GM20000 (cell line): ENCODE measurements at regions not wholly inside any gene's neighbourhood (a gene's known extent, or its start where the extent isn't known, plus 50 kb on each side); places are given as distances from the start of the nearest gene placed in this dataset.

Source experiments
- DNase-seq: peaks from one replicate; pipeline ENCODE4 v3.0.0; 2012; ENCODE audit warnings: low spot score
- CTCF ChIP-seq: IDR thresholded peaks from 2 replicates; pipeline ENCODE4 v1.5.1; 2012; ENCODE audit warnings: mild to moderate bottlenecking, control low read depth; ENCODE audit errors: extremely low read depth, missing control alignments

GRCh38 chr13:106343836-106344235, 191.6 kb downstream of the EFNB2 start:
- DNase-seq: no peak

GRCh38 chr13:106340249-106340648, 195.2 kb downstream of the EFNB2 start:
- no peak for DNase-seq
- no peak for TF ChIP-seq CTCF

More at GRCh38 chr13:106343836-106344235, 191.6 kb downstream of the EFNB2 start:
- no peak for TF ChIP-seq CTCF

GRCh38 chr13:106337096-106337850, 198.2 kb downstream of the EFNB2 start:
- DNase-seq: no peak
- no peak for TF ChIP-seq CTCF

DNA sequence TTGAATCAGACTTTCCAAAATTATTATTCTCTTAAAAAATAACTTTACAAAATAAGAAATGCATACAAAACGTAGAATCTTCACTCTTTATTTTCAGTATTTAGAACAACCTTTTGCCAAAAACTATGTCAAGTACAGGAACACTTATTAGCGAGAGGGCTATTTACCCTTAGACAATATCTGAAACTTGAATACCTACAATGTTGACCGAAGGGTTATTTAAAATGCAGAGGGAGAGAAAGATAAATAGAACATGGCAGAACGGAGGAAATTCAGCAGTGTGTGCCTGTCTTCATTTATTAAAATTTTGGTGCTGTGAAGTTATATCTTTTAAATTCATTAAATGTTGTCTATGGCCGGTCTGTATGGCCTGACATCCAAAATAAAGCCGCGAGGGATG, 198.8 kb downstream of the EFNB2 start:
- TF ChIP-seq CTCF: no peak
- no peak for DNase-seq

- no peak for TF ChIP-seq CTCF
- no peak for DNase-seq
These were observed 202.8 kb downstream of the EFNB2 start for GRCh38 chr13:106332621-106333020.

DNA sequence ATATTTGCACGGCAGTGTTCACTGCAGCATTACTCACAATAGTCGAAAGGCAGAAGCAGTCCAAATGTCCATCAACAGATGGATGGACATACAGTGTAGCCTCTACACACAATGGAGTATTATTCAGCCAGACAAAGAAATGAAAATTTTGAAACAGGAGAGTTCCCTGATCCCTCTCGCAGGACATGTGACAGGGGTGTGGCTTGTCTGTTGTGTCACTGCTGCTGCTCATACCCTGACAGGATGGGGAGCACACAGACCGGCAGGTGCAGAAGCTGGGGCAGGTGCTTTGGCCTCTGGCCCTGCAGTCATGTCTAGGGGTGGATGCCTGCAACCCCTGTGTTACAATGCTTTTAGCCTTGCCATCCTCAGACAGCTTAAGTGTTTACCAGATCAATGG, 204.3 kb downstream of the EFNB2 start:
- TF ChIP-seq CTCF: no peak

DNA sequence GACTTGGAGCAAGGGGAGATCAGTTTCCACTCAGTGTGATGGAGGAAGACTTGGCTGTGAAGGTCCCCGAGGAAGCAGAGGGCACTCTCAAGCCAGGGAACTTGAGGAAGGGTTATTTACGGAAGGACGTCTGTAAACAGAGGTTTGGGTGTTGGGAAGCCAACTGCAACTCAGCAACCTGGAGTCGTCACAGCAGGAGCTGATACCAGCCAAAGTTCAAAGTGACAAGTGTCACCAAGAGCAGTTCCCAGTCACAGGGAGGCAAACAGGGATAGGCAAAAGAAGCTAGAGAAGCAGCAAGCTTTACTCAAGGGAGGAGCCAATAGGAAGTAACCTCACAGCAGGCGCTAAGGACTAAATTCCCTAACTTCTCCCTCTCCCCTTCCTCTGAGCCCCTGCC, 205.5 kb downstream of the EFNB2 start:
- DNase-seq: no peak
- no peak for TF ChIP-seq CTCF

More for the DNA sequence above, 204.3 kb downstream of the EFNB2 start:
- no peak for DNase-seq
